Osteoblast (primary cell): ENCODE measurements at regions not wholly inside any gene's neighbourhood (a gene's known extent, or its start where the extent isn't known, plus 50 kb on each side); places are given as distances from the start of the nearest gene placed in this dataset.

Experiments used
- DNase-seq: peaks from one replicate; pipeline ENCODE4 v3.0.0; 2011; ENCODE audit warnings: low spot score, mixed read lengths; ENCODE audit not compliant: insufficient read length; ENCODE audit errors: missing footprints
- H2AFZ ChIP-seq: 2 replicates; pipeline ENCODE4 v1.6.0; 2011; ENCODE audit warnings: mild to moderate bottlenecking, low read length
- H3K27ac ChIP-seq: 2 replicates; pipeline ENCODE4 v1.5.1; 2011; ENCODE audit warnings: mild to moderate bottlenecking, low read depth, low read length, moderate library complexity
- H3K27me3 ChIP-seq: 2 replicates; pipeline ENCODE4 v1.6.0; 2012; ENCODE audit warnings: mild to moderate bottlenecking, control low read depth, inconsistent platforms, low read length, moderate library complexity; ENCODE audit not compliant: insufficient read depth
- H3K36me3 ChIP-seq: 2 replicates; pipeline ENCODE4 v1.5.1; 2011; ENCODE audit warnings: mild to moderate bottlenecking, low read length, control low read depth, moderate library complexity; ENCODE audit not compliant: insufficient read depth
- H3K4me1 ChIP-seq: 2 replicates; pipeline ENCODE4 v1.5.1; 2011; ENCODE audit warnings: mild to moderate bottlenecking, low read length, control low read depth, moderate library complexity; ENCODE audit not compliant: insufficient read depth
- H3K4me2 ChIP-seq: 2 replicates; pipeline ENCODE4 v1.6.0; 2011; ENCODE audit warnings: mild to moderate bottlenecking, low read length; ENCODE audit not compliant: insufficient read depth
- H3K4me3 ChIP-seq: fragments of 200-600 bp; sonication (generic); 3 replicates; pipeline ENCODE4 v1.5.1; 2012; ENCODE audit warnings: mild to moderate bottlenecking, low read length, inconsistent platforms; ENCODE audit not compliant: insufficient read depth
- H3K79me2 ChIP-seq: 2 replicates; pipeline ENCODE4 v1.6.0; 2012; ENCODE audit warnings: mild to moderate bottlenecking, low read length, control low read depth, inconsistent platforms; ENCODE audit not compliant: insufficient read depth
- H3K9me3 ChIP-seq: 2 replicates; pipeline ENCODE4 v1.5.1; 2011; ENCODE audit warnings: low read depth, low read length, control low read depth
- H4K20me1 ChIP-seq: 2 replicates; pipeline ENCODE4 v1.6.0; 2012; ENCODE audit warnings: mild to moderate bottlenecking, low read length, control low read depth; ENCODE audit not compliant: insufficient read depth
- CTCF ChIP-seq: IDR thresholded peaks from 2 replicates; pipeline ENCODE4 v1.5.1; 2011; ENCODE audit warnings: mild to moderate bottlenecking, low read depth, low read length, moderate library complexity; ENCODE audit errors: extremely low read depth

GRCh38 chr4:126479709-126480108, 1153.0 kb upstream of the INTU start:
- H3K4me3 ChIP-seq, result no peak overlapping the region
- H3K4me2 ChIP-seq, result no peak overlapping the region
- no peaks in the 10 kb centered on the region for H4K20me1 ChIP-seq
- no peak overlapping the region for H3K27ac ChIP-seq
- no peaks in the 10 kb centered on the region for H3K9me3 ChIP-seq
- no peak for DNase-seq
- TF ChIP-seq CTCF, result no peak
- no peaks in the 10 kb centered on the region for H3K79me2 ChIP-seq
- no peak overlapping the region for H2AFZ ChIP-seq
- no peaks in the 10 kb centered on the region for H3K27me3 ChIP-seq
- H3K36me3 ChIP-seq, result no peaks in the 10 kb centered on the region
- no peaks in the 10 kb centered on the region for H3K4me1 ChIP-seq

- TF ChIP-seq CTCF, result no peak
- DNase-seq, result no peak
- Histone ChIP-seq H3K79me2 (no peaks in the 10 kb centered on the region), H3K4me3 (no peak overlapping the region), H4K20me1 (no peaks in the 10 kb centered on the region), H3K4me2 (no peak overlapping the region), H3K27ac (no peak overlapping the region), H3K36me3 (no peaks in the 10 kb centered on the region), H2AFZ (no peak overlapping the region), H3K9me3 (no peaks in the 10 kb centered on the region), H3K4me1 (no peaks in the 10 kb centered on the region), H3K27me3 (no peaks in the 10 kb centered on the region)
Measured at GRCh38 chr4:126482311-126482710, 1150.4 kb upstream of the INTU start.

GRCh38 chr4:126486377-126486776, 1146.4 kb upstream of the INTU start:
- H2AFZ ChIP-seq, result no peak overlapping the region
- H3K27ac ChIP-seq, result no peak overlapping the region
- no peak overlapping the region for H3K4me3 ChIP-seq
- H3K27me3 ChIP-seq, result no peaks in the 10 kb centered on the region
- no peaks in the 10 kb centered on the region for H3K36me3 ChIP-seq
- no peak overlapping the region for H3K4me2 ChIP-seq
- H3K9me3 ChIP-seq, result no peaks in the 10 kb centered on the region
- no peak for TF ChIP-seq CTCF
- H3K79me2 ChIP-seq, result no peaks in the 10 kb centered on the region
- no peak for DNase-seq
- H4K20me1 ChIP-seq, result no peaks in the 10 kb centered on the region
- no peaks in the 10 kb centered on the region for H3K4me1 ChIP-seq

- Histone ChIP-seq H3K4me3 (no peak overlapping the region), H3K9me3 (no peaks in the 10 kb centered on the region), H3K4me2 (no peak overlapping the region), H3K79me2 (no peaks in the 10 kb centered on the region), H3K36me3 (no peaks in the 10 kb centered on the region), H4K20me1 (no peaks in the 10 kb centered on the region), H3K27me3 (no peaks in the 10 kb centered on the region), H2AFZ (no peak overlapping the region), H3K4me1 (no peaks in the 10 kb centered on the region), H3K27ac (no peak overlapping the region)
- DNase-seq, result no peak
- no peak for TF ChIP-seq CTCF
Measured at GRCh38 chr4:126489826-126490463, 1142.8 kb upstream of the INTU start.
